ENCODE measurements at regions not wholly inside any gene's neighbourhood (a gene's known extent, or its start where the extent isn't known, plus 50 kb on each side); places are given as distances from the start of the nearest gene placed in this dataset.

DNA sequence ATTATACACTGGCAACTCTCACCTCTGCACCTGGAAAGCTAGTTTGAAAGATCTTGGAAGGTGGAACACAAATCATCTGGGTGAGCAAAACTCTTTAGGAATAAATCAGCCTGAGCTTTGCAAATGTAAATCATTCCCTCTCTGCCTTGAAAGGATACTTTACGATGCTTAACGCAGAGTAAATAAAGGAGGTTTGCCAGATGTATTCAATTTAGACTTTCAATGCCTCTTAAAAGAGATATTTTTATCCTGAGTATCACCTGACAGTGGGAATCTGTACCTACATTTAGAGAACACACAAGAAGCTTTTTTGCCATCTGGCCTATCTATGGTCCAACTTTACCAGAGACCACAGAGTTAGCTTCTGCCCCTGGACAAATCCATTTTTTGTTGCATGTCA lies 983.2 kb upstream of the CDH2 start:
- no peak for DNase-seq (ENCODE audit: extremely low spot score, unreplicated experiment)
- no peak overlapping the region for H3K4me3 Mint-ChIP-seq
- TF ChIP-seq, protein P1, sequence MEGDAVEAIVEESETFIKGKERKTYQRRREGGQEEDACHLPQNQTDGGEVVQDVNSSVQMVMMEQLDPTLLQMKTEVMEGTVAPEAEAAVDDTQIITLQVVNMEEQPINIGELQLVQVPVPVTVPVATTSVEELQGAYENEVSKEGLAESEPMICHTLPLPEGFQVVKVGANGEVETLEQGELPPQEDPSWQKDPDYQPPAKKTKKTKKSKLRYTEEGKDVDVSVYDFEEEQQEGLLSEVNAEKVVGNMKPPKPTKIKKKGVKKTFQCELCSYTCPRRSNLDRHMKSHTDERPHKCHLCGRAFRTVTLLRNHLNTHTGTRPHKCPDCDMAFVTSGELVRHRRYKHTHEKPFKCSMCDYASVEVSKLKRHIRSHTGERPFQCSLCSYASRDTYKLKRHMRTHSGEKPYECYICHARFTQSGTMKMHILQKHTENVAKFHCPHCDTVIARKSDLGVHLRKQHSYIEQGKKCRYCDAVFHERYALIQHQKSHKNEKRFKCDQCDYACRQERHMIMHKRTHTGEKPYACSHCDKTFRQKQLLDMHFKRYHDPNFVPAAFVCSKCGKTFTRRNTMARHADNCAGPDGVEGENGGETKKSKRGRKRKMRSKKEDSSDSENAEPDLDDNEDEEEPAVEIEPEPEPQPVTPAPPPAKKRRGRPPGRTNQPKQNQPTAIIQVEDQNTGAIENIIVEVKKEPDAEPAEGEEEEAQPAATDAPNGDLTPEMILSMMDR (conservative IDR thresholded peaks at IDR 0.05) = no peak
- no peak overlapping the region for H3K27ac Mint-ChIP-seq
- no peaks in the 10 kb centered on the region for H3K27me3 Mint-ChIP-seq
- no peaks in the 10 kb centered on the region for H3K9me3 Mint-ChIP-seq
- no peaks in the 10 kb centered on the region for H3K36me3 Mint-ChIP-seq
- peaks cover 14% of the 10 kb centered on the region for H3K4me1 Mint-ChIP-seq (ENCODE audit: unreplicated experiment)

DNA sequence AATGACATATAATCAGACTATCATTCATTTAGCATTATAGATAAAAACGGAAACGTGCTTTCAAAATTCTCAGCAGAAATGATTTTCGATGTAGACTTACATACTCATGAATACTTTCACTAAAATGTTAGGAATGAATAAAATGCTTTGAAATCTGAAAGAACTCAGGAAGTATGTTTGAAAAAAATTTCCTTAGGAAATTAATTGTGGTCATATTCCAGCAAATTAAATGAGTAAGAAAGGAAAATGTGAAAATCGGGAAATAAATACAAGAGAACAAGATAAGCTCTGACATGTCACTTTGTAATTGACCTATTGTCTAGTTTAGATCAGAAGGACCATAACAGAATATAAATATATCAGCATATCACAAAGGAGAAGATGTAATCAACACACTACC lies 981.0 kb upstream of the CDH2 start:
- Mint-ChIP-seq H3K27ac (no peak overlapping the region), H3K4me3 (no peak overlapping the region)

DNA sequence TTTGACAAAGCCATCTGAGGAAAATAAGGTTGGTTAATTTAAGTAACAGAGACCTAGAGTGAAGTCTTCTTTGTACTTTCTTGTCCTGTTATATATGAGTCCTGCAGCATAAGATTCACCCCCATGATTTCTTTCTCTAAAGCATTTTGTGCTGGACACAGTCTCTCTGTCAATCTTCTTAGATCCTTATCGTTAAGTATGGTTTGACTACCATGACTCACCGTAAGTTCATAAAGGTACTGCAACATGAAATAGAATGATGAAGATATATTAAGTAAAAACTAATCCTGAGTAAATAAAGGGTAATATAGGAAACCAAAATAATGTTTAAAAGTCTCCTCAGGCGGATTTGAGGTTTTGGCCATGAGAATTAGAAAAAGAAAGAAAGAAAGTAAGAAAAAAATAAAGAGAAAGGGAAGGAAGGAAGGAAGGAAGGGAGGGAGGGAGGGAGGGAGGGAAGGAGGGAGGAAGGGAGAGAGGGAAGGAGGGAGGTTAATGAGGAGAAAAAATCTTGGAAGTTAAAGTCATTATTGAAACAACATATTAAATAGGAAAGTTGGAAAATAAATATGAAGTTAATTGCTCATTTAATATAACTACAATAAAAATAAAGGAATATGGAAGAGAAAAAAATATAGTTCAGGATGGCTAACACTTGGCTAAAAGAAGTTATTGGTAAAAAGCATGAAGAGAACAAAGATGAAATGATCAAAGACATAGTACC lies 980.3 kb upstream of the CDH2 start:
- Mint-ChIP-seq H3K27ac (no peak overlapping the region), H3K36me3 (no peaks in the 10 kb centered on the region), H3K9me3 (no peaks in the 10 kb centered on the region), H3K4me1 (ENCODE audit: unreplicated experiment) (peaks cover 28% of the 10 kb centered on the region), H3K27me3 (no peaks in the 10 kb centered on the region), H3K4me3 (no peak overlapping the region)
- TF ChIP-seq, protein P1 (conservative IDR thresholded peaks at IDR 0.05) = no peak
- DNase-seq (ENCODE audit: extremely low spot score, unreplicated experiment) = no peak

More for the DNA sequence above, 981.0 kb upstream of the CDH2 start:
- H3K4me1 Mint-ChIP-seq (ENCODE audit: unreplicated experiment) = peaks cover 26% of the 10 kb centered on the region
- no peak for DNase-seq (ENCODE audit: extremely low spot score, unreplicated experiment)
- TF ChIP-seq, protein P1 (conservative IDR thresholded peaks at IDR 0.05) = no peak
- H3K9me3 Mint-ChIP-seq = no peaks in the 10 kb centered on the region
- H3K27me3 Mint-ChIP-seq = no peaks in the 10 kb centered on the region
- no peaks in the 10 kb centered on the region for H3K36me3 Mint-ChIP-seq

DNA sequence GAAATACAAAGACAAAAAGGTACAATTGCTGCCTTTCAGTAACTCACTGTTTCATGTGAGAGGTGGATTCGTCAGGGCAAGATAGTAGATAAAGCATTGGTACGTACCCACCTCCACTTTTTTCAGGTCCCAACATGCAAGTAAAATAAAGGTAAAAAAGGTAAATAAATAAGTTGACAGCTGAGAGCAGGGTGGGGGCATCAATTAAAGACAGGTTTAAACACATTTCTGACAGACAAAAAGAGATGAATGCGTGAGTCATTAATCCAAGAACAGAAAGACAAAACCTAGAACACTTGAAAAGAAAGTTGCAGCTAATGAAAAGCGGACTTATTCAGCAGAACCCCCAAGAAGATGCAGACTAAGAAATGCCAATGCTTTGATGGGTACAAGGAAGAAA lies 979.6 kb upstream of the CDH2 start:
- no peak overlapping the region for H3K4me3 Mint-ChIP-seq
- TF ChIP-seq, protein P1 (conservative IDR thresholded peaks at IDR 0.05) = no peak
- no peaks in the 10 kb centered on the region for H3K36me3 Mint-ChIP-seq
- DNase-seq (ENCODE audit: extremely low spot score, unreplicated experiment) = no peak
- H3K4me1 Mint-ChIP-seq (ENCODE audit: unreplicated experiment) = peaks cover 28% of the 10 kb centered on the region
- no peak overlapping the region for H3K27ac Mint-ChIP-seq
- no peaks in the 10 kb centered on the region for H3K9me3 Mint-ChIP-seq
- H3K27me3 Mint-ChIP-seq = no peaks in the 10 kb centered on the region

DNA sequence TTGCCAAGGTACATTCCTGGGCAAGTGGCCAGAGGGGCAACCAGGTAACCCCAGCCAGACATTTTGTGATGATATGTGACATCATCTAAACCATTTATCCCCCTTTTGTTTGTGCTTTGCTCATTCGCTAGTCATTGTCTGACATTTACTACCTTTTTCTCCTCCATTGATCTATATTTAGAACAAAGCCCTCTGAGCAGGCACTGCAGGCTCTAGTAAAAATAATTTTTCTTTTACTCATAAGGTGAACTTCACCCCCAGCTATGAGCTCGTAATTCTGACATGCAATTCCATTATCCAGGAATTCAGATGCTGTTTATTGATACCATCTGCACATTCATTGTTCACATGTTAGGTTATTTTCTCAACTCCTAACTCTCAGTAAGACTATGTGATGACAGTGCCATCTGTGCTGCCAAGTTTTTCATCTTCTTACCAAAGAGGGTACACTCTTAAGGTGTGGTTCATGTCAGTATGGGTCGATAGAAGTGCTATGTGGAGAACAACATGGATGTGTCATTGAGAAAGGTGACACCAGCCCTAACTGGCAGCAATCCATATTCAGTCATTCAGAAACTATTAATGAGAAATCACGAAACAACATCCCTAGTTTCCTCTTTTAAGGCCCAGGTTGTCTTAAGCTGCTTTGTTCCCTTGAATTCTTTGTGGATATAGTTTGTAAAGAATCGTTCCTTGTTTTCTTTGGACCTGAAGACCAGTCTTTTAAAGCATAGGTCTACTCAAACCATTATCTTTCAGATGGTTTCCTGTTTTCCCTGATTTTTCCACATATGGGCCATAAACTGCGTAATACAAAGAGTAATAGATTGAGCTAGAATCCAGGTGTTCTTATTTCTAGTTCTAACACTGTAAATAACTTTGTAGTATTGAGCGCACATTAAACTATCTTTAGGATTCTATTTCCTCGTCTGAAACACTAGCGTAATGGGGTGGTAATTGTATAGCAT lies 978.1 kb upstream of the CDH2 start:
- TF ChIP-seq, protein P1 (conservative IDR thresholded peaks at IDR 0.05) = no peak
- Mint-ChIP-seq H3K27me3 (no peaks in the 10 kb centered on the region), H3K9me3 (no peaks in the 10 kb centered on the region), H3K36me3 (no peaks in the 10 kb centered on the region), H3K27ac (no peak overlapping the region), H3K4me3 (no peak overlapping the region), H3K4me1 (ENCODE audit: unreplicated experiment) (peaks cover 21% of the 10 kb centered on the region)
- no peak for DNase-seq (ENCODE audit: extremely low spot score, unreplicated experiment)
